RPMI8226 (cell line): ENCODE measurements at regions not wholly inside any gene's neighbourhood (a gene's known extent, or its start where the extent isn't known, plus 50 kb on each side); places are given as distances from the start of the nearest gene placed in this dataset.

Experiments used
- DNase-seq: peaks from one replicate; pipeline ENCODE4 v3.0.0-alpha.2; 2015

GRCh38 chr2:180656455-180656847, 324.0 kb upstream of the UBE2E3 start:
- DNase-seq = no peak

- no peak for DNase-seq
Measured at GRCh38 chr2:180655842-180656454, 324.5 kb upstream of the UBE2E3 start.

- no peak for DNase-seq
Measured at GRCh38 chr2:180655393-180655792, 325.0 kb upstream of the UBE2E3 start.

- no peak for DNase-seq
Measured at GRCh38 chr2:180653481-180653880, 326.9 kb upstream of the UBE2E3 start.

GRCh38 chr2:180652794-180653193, 327.6 kb upstream of the UBE2E3 start:
- no peak for DNase-seq

- no peak for DNase-seq
Measured at GRCh38 chr2:180651596-180651995, 328.8 kb upstream of the UBE2E3 start.

- no peak for DNase-seq
Measured at GRCh38 chr2:180647621-180648020, 332.8 kb upstream of the UBE2E3 start.

GRCh38 chr2:180647221-180647620, 333.2 kb upstream of the UBE2E3 start:
- DNase-seq = no peak

GRCh38 chr2:180646756-180647155, 333.6 kb upstream of the UBE2E3 start:
- no peak for DNase-seq

- DNase-seq = no peak
Measured at GRCh38 chr2:180644709-180645108, 335.7 kb upstream of the UBE2E3 start.

- DNase-seq = no peak
Measured at GRCh38 chr2:180630756-180631155, 349.6 kb upstream of the UBE2E3 start.

- no peak for DNase-seq
Measured at GRCh38 chr2:180625006-180625844, 355.2 kb upstream of the UBE2E3 start.

- DNase-seq = no peak
Measured at GRCh38 chr2:180621941-180622918, 358.2 kb upstream of the UBE2E3 start.

- DNase-seq = no peak
Measured at GRCh38 chr2:180621366-180621765, 359.0 kb upstream of the UBE2E3 start.

- no peak for DNase-seq
Measured at GRCh38 chr2:180618570-180618969, 361.8 kb upstream of the UBE2E3 start.

GRCh38 chr2:180614776-180615175, 365.6 kb upstream of the UBE2E3 start:
- DNase-seq = no peak

- peak; percentile 4 for DNase-seq
Measured at GRCh38 chr2:180609626-180610340, 370.6 kb upstream of the UBE2E3 start.

- DNase-seq = no peak
Measured at GRCh38 chr2:180607514-180608049, 372.8 kb upstream of the UBE2E3 start.

- peak; percentile 15 for DNase-seq
Measured at GRCh38 chr2:180604077-180604476, 376.3 kb upstream of the UBE2E3 start.

- DNase-seq = no peak
Measured at GRCh38 chr2:180601016-180601415, 379.4 kb upstream of the UBE2E3 start.

- no peak for DNase-seq
Measured at GRCh38 chr2:180599804-180600203, 380.6 kb upstream of the UBE2E3 start.

- no peak for DNase-seq
Measured at GRCh38 chr2:180597179-180597578, 383.2 kb upstream of the UBE2E3 start.
